K562 (cell line): ENCODE measurements at regions not wholly inside any gene's neighbourhood (a gene's known extent, or its start where the extent isn't known, plus 50 kb on each side); places are given as distances from the start of the nearest gene placed in this dataset.
A peak's percentile ranks its signal among the peaks of the same experiment; 100 is the strongest.

Experiments used
- ARID1B ChIP-seq: fragments of 450-650 bp; IDR thresholded peaks from 2 replicates; pipeline ENCODE4 v1.6.1; 2016; ENCODE audit warnings: antibody characterized with exemption, mild to moderate bottlenecking, inconsistent platforms
- ATF7 ChIP-seq: fragments of 450-650 bp; IDR thresholded peaks from 2 replicates; pipeline ENCODE4 v1.7.1; 2014; ENCODE audit warnings: mild to moderate bottlenecking, moderate library complexity
- BACH1 ChIP-seq: fragments of 200-800 bp; sonication (Bioruptor generic); IDR thresholded peaks from 2 replicates; pipeline ENCODE4 v1.6.1; 2016; ENCODE audit warnings: missing genetic modification characterization, missing compliant biosample characterization
- CBX2 ChIP-seq: fragments of 200-600 bp; sonication (generic); IDR thresholded peaks from one replicate; pipeline ENCODE4 v1.6.1; 2012; ENCODE audit warnings: mild to moderate bottlenecking, low read length, inconsistent platforms; ENCODE audit not compliant: insufficient read depth, poor library complexity, severe bottlenecking
- FOXA3 ChIP-seq, 2 experiments: fragments of 450-650 bp in 1 of 2; sonication (generic) in 1 of 2; formaldehyde crosslinking; IDR thresholded peaks in 1 of 2; conservative IDR thresholded peaks in 1 of 2; 2 replicates each; pipeline versions ENCODE4 v1.4.0 to v1.8.0; 2020 to 2022; ENCODE audit warnings: mild to moderate bottlenecking in 2 of 2, missing genetic modification reagents in 1 of 2
- HDAC8 ChIP-seq: fragments of 450-650 bp; IDR thresholded peaks from 2 replicates; pipeline ENCODE4 v1.6.1; 2016; ENCODE audit warnings: mild to moderate bottlenecking, missing genetic modification characterization, moderate library complexity, missing compliant biosample characterization
- HEY1 ChIP-seq: fragments of 250-450 bp; sonication (Bioruptor Pico); IDR thresholded peaks from 2 replicates; pipeline ENCODE4 v1.5.0; 2020; ENCODE audit warnings: mild to moderate bottlenecking, moderate library complexity, borderline replicate concordance
- HNRNPH1 ChIP-seq: fragments of 200-400 bp; formaldehyde crosslinking; optimal IDR thresholded peaks from 2 replicates; pipeline ENCODE3; 2017; ENCODE audit warnings: low read depth, mild to moderate bottlenecking, low read length, moderate library complexity
- LARP7 ChIP-seq: fragments of 450-650 bp; IDR thresholded peaks from 2 replicates; pipeline ENCODE4 v1.6.1; 2016
- MCM3 ChIP-seq: fragments of 450-650 bp; IDR thresholded peaks from 2 replicates; pipeline ENCODE4 v1.6.1; 2016
- PHB2 ChIP-seq: fragments of 450-650 bp; IDR thresholded peaks from 2 replicates; pipeline ENCODE4 v1.6.1; 2017; ENCODE audit warnings: low read depth
- PYGO2 ChIP-seq: fragments of 450-650 bp; IDR thresholded peaks from 2 replicates; pipeline ENCODE4 v1.6.1; 2016; ENCODE audit warnings: mild to moderate bottlenecking, missing genetic modification characterization, moderate library complexity, missing compliant biosample characterization
- RBM22 ChIP-seq: fragments of 200-400 bp; formaldehyde crosslinking; IDR thresholded peaks from 2 replicates; pipeline ENCODE4 v1.6.1; 2018; ENCODE audit warnings: low read length, low read depth; ENCODE audit not compliant: poor library complexity, severe bottlenecking
- SMAD4 ChIP-seq: fragments of 250-450 bp; sonication (Bioruptor Pico); conservative IDR thresholded peaks from 2 replicates; pipeline ENCODE4 v1.8.0; 2021; ENCODE audit warnings: inconsistent platforms, mild to moderate bottlenecking, moderate library complexity
- TSC22D4 ChIP-seq: fragments of 450-650 bp; IDR thresholded peaks from 2 replicates; pipeline ENCODE4 v1.6.1; 2016; ENCODE audit warnings: missing genetic modification characterization, missing biosample characterization, control low read depth
- ZNF184 ChIP-seq: sonication (generic); formaldehyde crosslinking; IDR thresholded peaks from 2 replicates; pipeline ENCODE4 v1.5.0; 2020; ENCODE audit warnings: missing genetic modification reagents
- TF ChIP-seq, protein P1 (sequence below), 2 experiments: fragments of 450-650 bp in 1 of 2; IDR thresholded peaks; 2 replicates each; pipeline ENCODE4 v1.6.1; 2011 to 2017; ENCODE audit warnings: low read depth in 2 of 2, antibody characterized with exemption in 1 of 2, borderline replicate concordance in 1 of 2, low read length in 1 of 2, mild to moderate bottlenecking in 1 of 2, mixed read lengths in 1 of 2; ENCODE audit not compliant: control insufficient read depth in 1 of 2
- TF ChIP-seq, protein P2 (sequence below): fragments of 450-650 bp; formaldehyde crosslinking; conservative IDR thresholded peaks from 2 replicates; pipeline ENCODE4 v1.4.0; 2022; ENCODE audit warnings: mild to moderate bottlenecking, missing genetic modification characterization
- TF ChIP-seq, protein P3 (sequence below): IDR thresholded peaks from 2 replicates; pipeline ENCODE4 v1.6.1; 2011; ENCODE audit not compliant: insufficient read length; ENCODE audit errors: extremely low read depth
- TF ChIP-seq, protein P4 (sequence below): fragments of 250-450 bp; sonication (Bioruptor Pico); IDR thresholded peaks from 2 replicates; pipeline ENCODE4 v1.9.0; 2021; ENCODE audit warnings: mild to moderate bottlenecking
- TF ChIP-seq, protein P5 (sequence below): sonication (generic); formaldehyde crosslinking; IDR thresholded peaks from 2 replicates; pipeline ENCODE4 v1.8.0; 2022; ENCODE audit warnings: mild to moderate bottlenecking, missing genetic modification reagents
- TF ChIP-seq, protein P6 (sequence below): fragments of 450-650 bp; conservative IDR thresholded peaks from 2 replicates; pipeline ENCODE4 v1.6.1; 2016; ENCODE audit warnings: missing genetic modification characterization, low read depth, mild to moderate bottlenecking, missing compliant biosample characterization, moderate library complexity

DNA sequence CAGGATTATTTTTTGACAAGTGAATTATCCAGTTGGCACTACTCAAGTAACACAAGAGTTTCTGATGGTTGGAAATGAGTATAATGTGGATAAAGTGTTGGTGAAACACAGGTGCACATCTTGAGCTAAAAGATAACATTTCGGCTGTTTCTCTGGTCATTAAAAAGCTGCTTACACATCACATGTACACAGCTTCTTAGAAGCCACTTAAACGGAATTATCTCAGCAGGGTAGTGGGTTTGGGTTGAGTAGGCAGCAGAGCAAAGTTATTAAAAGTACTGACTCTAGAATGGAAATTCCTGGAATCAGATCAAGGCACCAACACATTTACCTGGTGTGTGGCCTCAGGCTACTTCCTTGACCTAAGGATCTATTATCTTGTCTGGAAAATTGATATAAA lies 55.4 kb upstream of the RASSF6 start (continued):
- TF ChIP-seq, protein P1, sequence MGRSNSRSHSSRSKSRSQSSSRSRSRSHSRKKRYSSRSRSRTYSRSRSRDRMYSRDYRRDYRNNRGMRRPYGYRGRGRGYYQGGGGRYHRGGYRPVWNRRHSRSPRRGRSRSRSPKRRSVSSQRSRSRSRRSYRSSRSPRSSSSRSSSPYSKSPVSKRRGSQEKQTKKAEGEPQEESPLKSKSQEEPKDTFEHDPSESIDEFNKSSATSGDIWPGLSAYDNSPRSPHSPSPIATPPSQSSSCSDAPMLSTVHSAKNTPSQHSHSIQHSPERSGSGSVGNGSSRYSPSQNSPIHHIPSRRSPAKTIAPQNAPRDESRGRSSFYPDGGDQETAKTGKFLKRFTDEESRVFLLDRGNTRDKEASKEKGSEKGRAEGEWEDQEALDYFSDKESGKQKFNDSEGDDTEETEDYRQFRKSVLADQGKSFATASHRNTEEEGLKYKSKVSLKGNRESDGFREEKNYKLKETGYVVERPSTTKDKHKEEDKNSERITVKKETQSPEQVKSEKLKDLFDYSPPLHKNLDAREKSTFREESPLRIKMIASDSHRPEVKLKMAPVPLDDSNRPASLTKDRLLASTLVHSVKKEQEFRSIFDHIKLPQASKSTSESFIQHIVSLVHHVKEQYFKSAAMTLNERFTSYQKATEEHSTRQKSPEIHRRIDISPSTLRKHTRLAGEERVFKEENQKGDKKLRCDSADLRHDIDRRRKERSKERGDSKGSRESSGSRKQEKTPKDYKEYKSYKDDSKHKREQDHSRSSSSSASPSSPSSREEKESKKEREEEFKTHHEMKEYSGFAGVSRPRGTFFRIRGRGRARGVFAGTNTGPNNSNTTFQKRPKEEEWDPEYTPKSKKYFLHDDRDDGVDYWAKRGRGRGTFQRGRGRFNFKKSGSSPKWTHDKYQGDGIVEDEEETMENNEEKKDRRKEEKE (IDR thresholded peaks at IDR 0.05; ENCODE audit: borderline replicate concordance in 1 of 2, control insufficient read depth in 1 of 2, low read depth in 2 of 2, low read length in 1 of 2): no peak
- TF ChIP-seq FOXA3 (CRISPR knock-in tag; conservative IDR thresholded peaks at IDR 0.05 in 1 of 2, IDR thresholded peaks at IDR 0.05 in 1 of 2) (no peak), TSC22D4 (tag) (no peak), BACH1 (tag) (no peak), HDAC8 (tag) (no peak), PHB2 (no peak), MCM3 (no peak), CBX2 (no peak), RBM22 (no peak), HEY1 (no peak), ZNF184 (CRISPR knock-in tag) (no peak), ATF7 (no peak), ARID1B (peak; percentile 72), HNRNPH1 (no peak), LARP7 (no peak), PYGO2 (tag) (no peak), SMAD4 (CRISPR knock-in tag) (no peak)
- TF ChIP-seq, protein P2, sequence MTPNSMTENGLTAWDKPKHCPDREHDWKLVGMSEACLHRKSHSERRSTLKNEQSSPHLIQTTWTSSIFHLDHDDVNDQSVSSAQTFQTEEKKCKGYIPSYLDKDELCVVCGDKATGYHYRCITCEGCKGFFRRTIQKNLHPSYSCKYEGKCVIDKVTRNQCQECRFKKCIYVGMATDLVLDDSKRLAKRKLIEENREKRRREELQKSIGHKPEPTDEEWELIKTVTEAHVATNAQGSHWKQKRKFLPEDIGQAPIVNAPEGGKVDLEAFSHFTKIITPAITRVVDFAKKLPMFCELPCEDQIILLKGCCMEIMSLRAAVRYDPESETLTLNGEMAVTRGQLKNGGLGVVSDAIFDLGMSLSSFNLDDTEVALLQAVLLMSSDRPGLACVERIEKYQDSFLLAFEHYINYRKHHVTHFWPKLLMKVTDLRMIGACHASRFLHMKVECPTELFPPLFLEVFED: no peak
- TF ChIP-seq, protein P3, sequence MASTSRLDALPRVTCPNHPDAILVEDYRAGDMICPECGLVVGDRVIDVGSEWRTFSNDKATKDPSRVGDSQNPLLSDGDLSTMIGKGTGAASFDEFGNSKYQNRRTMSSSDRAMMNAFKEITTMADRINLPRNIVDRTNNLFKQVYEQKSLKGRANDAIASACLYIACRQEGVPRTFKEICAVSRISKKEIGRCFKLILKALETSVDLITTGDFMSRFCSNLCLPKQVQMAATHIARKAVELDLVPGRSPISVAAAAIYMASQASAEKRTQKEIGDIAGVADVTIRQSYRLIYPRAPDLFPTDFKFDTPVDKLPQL: no peak
- TF ChIP-seq, protein P4, sequence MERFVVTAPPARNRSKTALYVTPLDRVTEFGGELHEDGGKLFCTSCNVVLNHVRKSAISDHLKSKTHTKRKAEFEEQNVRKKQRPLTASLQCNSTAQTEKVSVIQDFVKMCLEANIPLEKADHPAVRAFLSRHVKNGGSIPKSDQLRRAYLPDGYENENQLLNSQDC (CRISPR knock-in tag): no peak
- TF ChIP-seq, protein P5, sequence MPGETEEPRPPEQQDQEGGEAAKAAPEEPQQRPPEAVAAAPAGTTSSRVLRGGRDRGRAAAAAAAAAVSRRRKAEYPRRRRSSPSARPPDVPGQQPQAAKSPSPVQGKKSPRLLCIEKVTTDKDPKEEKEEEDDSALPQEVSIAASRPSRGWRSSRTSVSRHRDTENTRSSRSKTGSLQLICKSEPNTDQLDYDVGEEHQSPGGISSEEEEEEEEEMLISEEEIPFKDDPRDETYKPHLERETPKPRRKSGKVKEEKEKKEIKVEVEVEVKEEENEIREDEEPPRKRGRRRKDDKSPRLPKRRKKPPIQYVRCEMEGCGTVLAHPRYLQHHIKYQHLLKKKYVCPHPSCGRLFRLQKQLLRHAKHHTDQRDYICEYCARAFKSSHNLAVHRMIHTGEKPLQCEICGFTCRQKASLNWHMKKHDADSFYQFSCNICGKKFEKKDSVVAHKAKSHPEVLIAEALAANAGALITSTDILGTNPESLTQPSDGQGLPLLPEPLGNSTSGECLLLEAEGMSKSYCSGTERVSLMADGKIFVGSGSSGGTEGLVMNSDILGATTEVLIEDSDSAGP (CRISPR knock-in tag): no peak
- TF ChIP-seq, protein P6, sequence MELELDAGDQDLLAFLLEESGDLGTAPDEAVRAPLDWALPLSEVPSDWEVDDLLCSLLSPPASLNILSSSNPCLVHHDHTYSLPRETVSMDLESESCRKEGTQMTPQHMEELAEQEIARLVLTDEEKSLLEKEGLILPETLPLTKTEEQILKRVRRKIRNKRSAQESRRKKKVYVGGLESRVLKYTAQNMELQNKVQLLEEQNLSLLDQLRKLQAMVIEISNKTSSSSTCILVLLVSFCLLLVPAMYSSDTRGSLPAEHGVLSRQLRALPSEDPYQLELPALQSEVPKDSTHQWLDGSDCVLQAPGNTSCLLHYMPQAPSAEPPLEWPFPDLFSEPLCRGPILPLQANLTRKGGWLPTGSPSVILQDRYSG (tag): no peak
